SK-N-SH (cell line): ENCODE measurements at regions not wholly inside any gene's neighbourhood (a gene's known extent, or its start where the extent isn't known, plus 50 kb on each side); places are given as distances from the start of the nearest gene placed in this dataset.

Source experiments
- CTCF ChIA-PET: fragments of 300-600, 350-600 bp; formaldehyde crosslinking; extraction: SDS; loops from one replicate; lab custom pipeline; 2021; lab: Yijun Ruan, JAX
- POLR2A ChIA-PET: fragments of 350-600 bp; sonication (Branson Sonifier 250); formaldehyde crosslinking; extraction: SDS; loops from one replicate; lab custom pipeline; 2020; ENCODE audit warnings: antibody characterized with exemption, inconsistent platforms; lab: Yijun Ruan, JAX
- DNase-seq: peaks from one replicate; pipeline ENCODE4 v3.0.0; 2012
- H2AFZ ChIP-seq: fragments of 200-600 bp; sonication (generic); 2 replicates; pipeline ENCODE4 v1.8.1; 2016; ENCODE audit warnings: antibody characterized with exemption, mild to moderate bottlenecking, low read depth
- H3F3A ChIP-seq: fragments of 200-600 bp; sonication (generic); replicated peaks from 2 replicates; pipeline ENCODE3; 2016; ENCODE audit warnings: antibody characterized with exemption, mild to moderate bottlenecking; ENCODE audit not compliant: insufficient read depth
- H3K27ac ChIP-seq, 2 experiments: fragments of 200-500 bp in 1 of 2; fragments of 200-600 bp in 1 of 2; sonication (Bioruptor generic) in 1 of 2; sonication (generic), shearing (Covaris generic) in 1 of 2; 2 replicates each; pipeline versions ENCODE4 v1.5.1 to v1.6.1; 2014 to 2016; ENCODE audit warnings: low read depth in 2 of 2, inconsistent platforms in 1 of 2, low read length in 1 of 2, mild to moderate bottlenecking in 1 of 2, mixed read lengths in 1 of 2
- H3K27me3 ChIP-seq: fragments of 200-600 bp; sonication (generic), shearing (Covaris generic); 2 replicates; pipeline ENCODE4 v1.6.1; 2016; ENCODE audit warnings: mixed run types; ENCODE audit not compliant: insufficient read depth
- H3K36me3 ChIP-seq, 2 experiments: fragments of 200-500 bp in 1 of 2; fragments of 200-600 bp in 1 of 2; sonication (Bioruptor generic) in 1 of 2; sonication (generic) in 1 of 2; replicated peaks in 1 of 2; 2 replicates each; pipeline versions ENCODE3 to v1.5.1; 2014 to 2016; ENCODE audit warnings: low read length in 1 of 2, mild to moderate bottlenecking in 1 of 2; ENCODE audit not compliant: insufficient read depth in 2 of 2, control insufficient read depth in 1 of 2
- H3K4me1 ChIP-seq, 2 experiments: fragments of 200-500 bp in 1 of 2; fragments of 200-600 bp in 1 of 2; sonication (Bioruptor generic) in 1 of 2; sonication (generic), shearing (Covaris generic) in 1 of 2; 2 replicates each; pipeline versions ENCODE4 v1.5.1 to v1.6.1; 2014 to 2016; ENCODE audit warnings: low read depth in 1 of 2, low read length in 1 of 2, mixed run types in 1 of 2; ENCODE audit not compliant: insufficient read depth in 2 of 2, control insufficient read depth in 1 of 2
- H3K4me2 ChIP-seq: fragments of 200-600 bp; sonication (generic), shearing (Covaris generic); 2 replicates; pipeline ENCODE4 v1.6.1; 2017; ENCODE audit warnings: mixed run types
- H3K4me3 ChIP-seq, 2 experiments: fragments of 200-500 bp in 1 of 2; fragments of 200-600 bp in 1 of 2; sonication (Bioruptor generic) in 1 of 2; sonication (generic), shearing (Covaris generic) in 1 of 2; 2 replicates each; pipeline versions ENCODE4 v1.5.1 to v1.8.1; 2014 to 2016; ENCODE audit warnings: low read depth in 2 of 2, inconsistent platforms in 1 of 2, low read length in 1 of 2, mild to moderate bottlenecking in 1 of 2, mixed read lengths in 1 of 2, moderate library complexity in 1 of 2
- H3K79me2 ChIP-seq: fragments of 200-600 bp; sonication (generic); 2 replicates; pipeline ENCODE4 v1.8.1; 2017; ENCODE audit warnings: mild to moderate bottlenecking; ENCODE audit not compliant: insufficient read depth
- H3K9ac ChIP-seq: fragments of 200-600 bp; sonication (generic); 2 replicates; pipeline ENCODE4 v1.6.1; 2017; ENCODE audit warnings: mixed run types
- H3K9me2 ChIP-seq: fragments of 200-600 bp; sonication (generic); 2 replicates; pipeline ENCODE4 v1.6.1; 2017; ENCODE audit warnings: mixed run types
- H3K9me3 ChIP-seq: fragments of 200-600 bp; sonication (generic); 2 replicates; pipeline ENCODE4 v1.6.1; 2017; ENCODE audit warnings: mixed run types, mild to moderate bottlenecking, moderate library complexity
- H4K20me1 ChIP-seq: fragments of 200-600 bp; sonication (generic); 2 replicates; pipeline ENCODE4 v1.6.1; 2017; ENCODE audit warnings: mild to moderate bottlenecking, mixed run types; ENCODE audit not compliant: insufficient read depth
- CHD2 ChIP-seq: fragments of 150-350 bp; IDR thresholded peaks from 2 replicates; pipeline ENCODE4 v1.6.1; 2018; ENCODE audit warnings: low read length; ENCODE audit not compliant: partially characterized antibody
- CTCF ChIP-seq: fragments of 200-600 bp; sonication (generic); IDR thresholded peaks from 2 replicates; pipeline ENCODE4 v1.6.1; 2017; ENCODE audit warnings: antibody characterized with exemption, mild to moderate bottlenecking, moderate library complexity
- FOSL2 ChIP-seq: IDR thresholded peaks from 2 replicates; pipeline ENCODE4 v1.4.0; 2012; ENCODE audit warnings: low read depth, mild to moderate bottlenecking, moderate library complexity, borderline replicate concordance
- GABPA ChIP-seq: IDR thresholded peaks from 2 replicates; pipeline ENCODE4 v1.4.0; 2012; ENCODE audit warnings: low read depth, mild to moderate bottlenecking
- IRF3 ChIP-seq: fragments of 150-350 bp; IDR thresholded peaks from 2 replicates; pipeline ENCODE4 v1.6.1; 2016; ENCODE audit warnings: mild to moderate bottlenecking, low read depth, low read length
- MEF2A ChIP-seq: IDR thresholded peaks from 2 replicates; pipeline ENCODE4 v1.4.0; 2012; ENCODE audit warnings: low read depth, borderline replicate concordance
- MXI1 ChIP-seq: IDR thresholded peaks from 2 replicates; pipeline ENCODE4 v1.6.1; 2012; ENCODE audit warnings: mild to moderate bottlenecking, low read depth, low read length, improper control_type of control experiment
- NFIC ChIP-seq: IDR thresholded peaks from 2 replicates; pipeline ENCODE4 v1.4.0; 2012; ENCODE audit warnings: borderline replicate concordance
- NRF1 ChIP-seq: IDR thresholded peaks from 2 replicates; pipeline ENCODE4 v1.6.1; 2012; ENCODE audit warnings: low read depth, mild to moderate bottlenecking, low read length
- PBX3 ChIP-seq: IDR thresholded peaks from 2 replicates; pipeline ENCODE4; 2012
- POLR2AphosphoS5 ChIP-seq: IDR thresholded peaks from 2 replicates; pipeline ENCODE4 v1.6.1; 2012; ENCODE audit warnings: low read depth, low read length
- RAD21 ChIP-seq: IDR thresholded peaks from 2 replicates; pipeline ENCODE4 v1.6.1; 2012; ENCODE audit warnings: mild to moderate bottlenecking, low read length
- RXRA ChIP-seq: IDR thresholded peaks from 2 replicates; pipeline ENCODE4 v1.4.0; 2012; ENCODE audit warnings: low read depth, mild to moderate bottlenecking, borderline replicate concordance
- TCF12 ChIP-seq: IDR thresholded peaks from 2 replicates; pipeline ENCODE4 v1.4.0; 2012
- USF1 ChIP-seq: IDR thresholded peaks from 2 replicates; pipeline ENCODE4 v1.4.0; 2012; ENCODE audit warnings: low read depth, borderline replicate concordance
- WGBS: methylation state at CpG from one replicate; pipeline ENCODE4 v1.1.6; 2017; ENCODE audit warnings: low lambda C conversion rate; 5-methylcytosine and 5-hydroxymethylcytosine counted together

- WGBS: 65% methylated on average over 6 of the region's 6 CpGs
- TF ChIP-seq MXI1 (no peak), TCF12 (no peak), NRF1 (no peak), NFIC (no peak), RXRA (no peak), GABPA (no peak), CHD2 (no peak), IRF3 (no peak), CTCF (no peak), FOSL2 (no peak), RAD21 (no peak), USF1 (no peak), PBX3 (no peak), MEF2A (no peak), POLR2AphosphoS5 (no peak)
- Histone ChIP-seq H4K20me1 (no peaks in the 10 kb centered on the region), H2AFZ (no peak overlapping the region), H3F3A (no peaks in the 10 kb centered on the region), H3K9ac (no peak overlapping the region), H3K9me3 (no peaks in the 10 kb centered on the region), H3K9me2 (no peaks in the 10 kb centered on the region), H3K27ac (no peak overlapping the region), H3K4me1 (no peaks in the 10 kb centered on the region), H3K79me2 (no peaks in the 10 kb centered on the region), H3K36me3 (no peaks in the 10 kb centered on the region), H3K27me3 (no peaks in the 10 kb centered on the region; the same call in 1 of the 2 replicates), H3K4me2 (no peak overlapping the region), H3K4me3 (no peak overlapping the region)
- ChIA-PET CTCF (no interaction called here), POLR2A (no interaction called here)
- DNase-seq: no peak
These were observed 132.9 kb downstream of the DICER1 start for GRCh38 chr14:95024380-95024779.

- no peaks in the 10 kb centered on the region for H3K9me3 ChIP-seq
- DNase-seq: no peak
- no peak overlapping the region for H3K27ac ChIP-seq
- no peaks in the 10 kb centered on the region for H4K20me1 ChIP-seq
- no peaks in the 10 kb centered on the region for H3F3A ChIP-seq
- ChIA-PET CTCF (no interaction called here), POLR2A (no interaction called here)
- no peaks in the 10 kb centered on the region; the same call in 1 of the 2 replicates for H3K27me3 ChIP-seq
- no peak overlapping the region for H2AFZ ChIP-seq
- H3K9me2 ChIP-seq: no peaks in the 10 kb centered on the region
- no peaks in the 10 kb centered on the region for H3K4me1 ChIP-seq
- no peak for TF ChIP-seq NRF1
- TF ChIP-seq, all 33 proteins: peak for 0
- H3K4me2 ChIP-seq: no peak overlapping the region
- H3K4me3 ChIP-seq: no peak overlapping the region
- WGBS: 52% methylated on average over 2 of the region's 4 CpGs
- no peaks in the 10 kb centered on the region for H3K36me3 ChIP-seq
- H3K79me2 ChIP-seq: no peaks in the 10 kb centered on the region
- no peak overlapping the region for H3K9ac ChIP-seq
These were observed 133.4 kb downstream of the DICER1 start for GRCh38 chr14:95023886-95024285.
